ENCODE measurements at regions not wholly inside any gene's neighbourhood (a gene's known extent, or its start where the extent isn't known, plus 50 kb on each side); places are given as distances from the start of the nearest gene placed in this dataset.

GRCh38 chr9:109568568-109569210, 70.6 kb upstream of the PTPN3 start:
- H3K27me3 ChIP-seq (ENCODE audit: control insufficient read depth in 3 of 3, insufficient read depth in 3 of 3, low read length in 3 of 3) = peaks cover 0 to 5% (median 3%) of the 10 kb centered on the region in 3 donors
- no peak overlapping the region for H3K27ac ChIP-seq (ENCODE audit: low read depth, low read length)
- no peaks in the 10 kb centered on the region for H3K9me3 ChIP-seq (ENCODE audit: control insufficient read depth in 3 of 3, low read length in 3 of 3)

GRCh38 chr9:109574061-109574882, 76.2 kb upstream of the PTPN3 start:
- no peaks in the 10 kb centered on the region for H3K9me3 ChIP-seq (ENCODE audit: control insufficient read depth in 3 of 3, low read length in 3 of 3)
- H3K27me3 ChIP-seq (ENCODE audit: control insufficient read depth in 3 of 3, insufficient read depth in 3 of 3, low read length in 3 of 3) = no peaks in the 10 kb centered on the region
- no peak overlapping the region for H3K9ac ChIP-seq (ENCODE audit: low read depth in 1 of 3, low read length in 3 of 3)
- no peaks in the 10 kb centered on the region for H3K36me3 ChIP-seq (ENCODE audit: control insufficient read depth in 3 of 3, insufficient read depth in 3 of 3, low read length in 3 of 3)
- H3K27ac ChIP-seq (ENCODE audit: low read depth, low read length) = no peak overlapping the region
- H3K4me3 ChIP-seq (ENCODE audit: low read length in 3 of 3) = no peak overlapping the region
- no peaks in the 10 kb centered on the region for H3K4me1 ChIP-seq (ENCODE audit: control insufficient read depth in 3 of 3, insufficient read depth in 3 of 3, low read length in 3 of 3)

More at GRCh38 chr9:109568568-109569210, 70.6 kb upstream of the PTPN3 start:
- Histone ChIP-seq H3K9ac (ENCODE audit: low read depth in 1 of 3, low read length in 3 of 3) (no peak overlapping the region), H3K4me3 (ENCODE audit: low read length in 3 of 3) (no peak overlapping the region), H3K4me1 (ENCODE audit: control insufficient read depth in 3 of 3, insufficient read depth in 3 of 3, low read length in 3 of 3) (no peaks in the 10 kb centered on the region), H3K36me3 (ENCODE audit: control insufficient read depth in 3 of 3, insufficient read depth in 3 of 3, low read length in 3 of 3) (no peaks in the 10 kb centered on the region)

GRCh38 chr9:109576762-109577161, 78.7 kb upstream of the PTPN3 start:
- Histone ChIP-seq H3K27ac (ENCODE audit: low read depth, low read length) (no peak overlapping the region), H3K4me1 (ENCODE audit: control insufficient read depth in 3 of 3, insufficient read depth in 3 of 3, low read length in 3 of 3) (no peaks in the 10 kb centered on the region), H3K9ac (ENCODE audit: low read depth in 1 of 3, low read length in 3 of 3) (no peak overlapping the region), H3K27me3 (ENCODE audit: control insufficient read depth in 3 of 3, insufficient read depth in 3 of 3, low read length in 3 of 3) (no peaks in the 10 kb centered on the region), H3K36me3 (ENCODE audit: control insufficient read depth in 3 of 3, insufficient read depth in 3 of 3, low read length in 3 of 3) (no peaks in the 10 kb centered on the region), H3K4me3 (ENCODE audit: low read length in 3 of 3) (no peak overlapping the region), H3K9me3 (ENCODE audit: control insufficient read depth in 3 of 3, low read length in 3 of 3) (no peaks in the 10 kb centered on the region)

DNA sequence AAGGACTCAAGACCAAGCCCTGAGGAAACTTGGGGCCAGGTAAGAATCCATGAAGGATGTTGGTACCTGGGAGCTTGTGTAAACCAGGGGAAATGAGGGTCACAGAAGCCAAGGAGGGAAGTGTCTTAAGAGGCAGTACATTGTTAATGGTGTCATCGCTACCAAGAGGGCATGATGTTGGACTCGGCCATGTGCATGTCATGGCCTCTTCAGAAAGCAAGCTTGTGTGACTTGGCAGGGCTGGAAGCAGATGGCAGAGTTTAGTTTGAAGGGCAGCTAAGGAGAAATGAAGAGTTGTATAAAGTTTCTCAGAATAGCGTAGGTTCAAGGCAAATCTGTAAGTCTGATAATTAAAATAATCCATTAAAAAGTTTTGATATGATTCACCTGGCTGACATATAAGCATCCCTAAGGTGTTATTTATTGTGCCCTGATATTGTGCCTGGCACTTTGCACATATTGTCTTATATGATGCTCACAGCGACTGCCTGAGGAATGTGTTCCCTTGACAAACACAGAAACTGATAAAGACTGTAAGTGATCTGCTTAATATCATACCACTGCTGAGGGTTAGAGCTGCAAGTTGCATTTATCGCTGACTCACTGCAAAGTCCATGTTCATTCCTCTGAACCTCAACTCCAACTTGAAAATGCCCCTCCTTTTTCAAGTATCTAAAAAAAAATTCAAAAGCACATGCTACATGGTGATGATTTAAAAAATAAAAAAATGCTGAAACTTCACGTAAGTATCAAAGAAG, 81.3 kb upstream of the PTPN3 start:
- Histone ChIP-seq H3K36me3 (ENCODE audit: control insufficient read depth in 3 of 3, insufficient read depth in 3 of 3, low read length in 3 of 3) (no peaks in the 10 kb centered on the region), H3K27ac (ENCODE audit: low read depth, low read length) (no peak overlapping the region)

DNA sequence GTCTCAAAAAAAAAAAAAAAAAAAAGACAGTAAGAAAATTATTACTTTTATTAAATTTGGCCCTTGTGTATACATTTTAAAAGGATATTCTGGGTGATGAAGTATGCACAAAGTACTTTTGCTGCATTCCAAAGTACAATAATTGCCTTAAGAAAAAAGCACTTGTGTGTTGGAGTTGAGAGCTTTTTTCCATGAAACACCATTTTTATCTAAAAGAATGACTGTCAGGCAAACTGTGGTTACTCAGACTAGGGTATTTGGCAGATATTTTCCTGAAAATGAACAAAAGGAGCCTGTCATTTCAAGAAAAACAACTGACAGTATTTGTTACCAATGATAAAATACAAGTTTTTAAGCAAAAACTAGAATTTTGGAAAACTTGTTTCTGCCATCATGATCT, 84.3 kb upstream of the PTPN3 start:
- no peak overlapping the region for H3K4me3 ChIP-seq (ENCODE audit: low read length in 3 of 3)
- no peak overlapping the region for H3K27ac ChIP-seq (ENCODE audit: low read depth, low read length)
- peaks cover 0 to 2% (median 0%) of the 10 kb centered on the region in 3 donors for H3K27me3 ChIP-seq (ENCODE audit: control insufficient read depth in 3 of 3, insufficient read depth in 3 of 3, low read length in 3 of 3)
- H3K9ac ChIP-seq (ENCODE audit: low read depth in 1 of 3, low read length in 3 of 3) = no peak overlapping the region
- H3K9me3 ChIP-seq (ENCODE audit: control insufficient read depth in 3 of 3, low read length in 3 of 3) = no peaks in the 10 kb centered on the region
- H3K4me1 ChIP-seq (ENCODE audit: control insufficient read depth in 3 of 3, insufficient read depth in 3 of 3, low read length in 3 of 3) = no peaks in the 10 kb centered on the region
- H3K36me3 ChIP-seq (ENCODE audit: control insufficient read depth in 3 of 3, insufficient read depth in 3 of 3, low read length in 3 of 3) = no peaks in the 10 kb centered on the region

More for the DNA sequence above, 81.3 kb upstream of the PTPN3 start:
- Histone ChIP-seq H3K9ac (ENCODE audit: low read depth in 1 of 3, low read length in 3 of 3) (no peak overlapping the region), H3K4me3 (ENCODE audit: low read length in 3 of 3) (no peak overlapping the region), H3K27me3 (ENCODE audit: control insufficient read depth in 3 of 3, insufficient read depth in 3 of 3, low read length in 3 of 3) (no peaks in the 10 kb centered on the region), H3K4me1 (ENCODE audit: control insufficient read depth in 3 of 3, insufficient read depth in 3 of 3, low read length in 3 of 3) (no peaks in the 10 kb centered on the region), H3K9me3 (ENCODE audit: control insufficient read depth in 3 of 3, low read length in 3 of 3) (no peaks in the 10 kb centered on the region)

DNA sequence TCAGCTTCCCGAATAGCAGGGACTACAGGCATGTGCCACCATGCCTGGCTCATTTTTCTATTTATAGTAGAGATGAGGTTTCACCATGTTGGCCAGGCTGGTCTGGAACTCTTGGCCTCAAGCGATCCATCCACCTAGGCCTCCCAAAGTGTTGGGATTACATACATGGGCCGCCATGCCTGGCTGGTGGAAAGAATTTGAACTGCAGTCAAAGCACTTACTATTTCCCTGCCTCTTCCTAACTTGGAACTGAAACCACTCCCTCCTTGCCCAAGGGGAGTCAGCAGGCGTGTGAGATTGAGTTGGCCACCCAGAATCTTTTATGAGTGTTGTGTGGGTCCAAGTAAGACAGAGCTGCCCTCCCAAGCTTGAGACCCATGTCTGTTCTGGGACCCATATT, 86.1 kb upstream of the PTPN3 start:
- H3K4me1 ChIP-seq (ENCODE audit: control insufficient read depth in 3 of 3, insufficient read depth in 3 of 3, low read length in 3 of 3) = no peaks in the 10 kb centered on the region
- peaks cover 0 to 2% (median 0%) of the 10 kb centered on the region in 3 donors for H3K27me3 ChIP-seq (ENCODE audit: control insufficient read depth in 3 of 3, insufficient read depth in 3 of 3, low read length in 3 of 3)
- no peak overlapping the region for H3K27ac ChIP-seq (ENCODE audit: low read depth, low read length)
- H3K36me3 ChIP-seq (ENCODE audit: control insufficient read depth in 3 of 3, insufficient read depth in 3 of 3, low read length in 3 of 3) = no peaks in the 10 kb centered on the region
- no peak overlapping the region for H3K9ac ChIP-seq (ENCODE audit: low read depth in 1 of 3, low read length in 3 of 3)
- no peak overlapping the region for H3K4me3 ChIP-seq (ENCODE audit: low read length in 3 of 3)
- peaks cover 0 to 1% (median 0%) of the 10 kb centered on the region in 3 donors for H3K9me3 ChIP-seq (ENCODE audit: control insufficient read depth in 3 of 3, low read length in 3 of 3)

GRCh38 chr9:109585796-109586195, 87.7 kb upstream of the PTPN3 start:
- Histone ChIP-seq H3K4me3 (ENCODE audit: low read length in 3 of 3) (no peak overlapping the region), H3K9me3 (ENCODE audit: control insufficient read depth in 3 of 3, low read length in 3 of 3) (peaks cover 0 to 3% (median 0%) of the 10 kb centered on the region in 3 donors), H3K27me3 (ENCODE audit: control insufficient read depth in 3 of 3, insufficient read depth in 3 of 3, low read length in 3 of 3) (peaks cover 0 to 2% (median 0%) of the 10 kb centered on the region in 3 donors), H3K9ac (ENCODE audit: low read depth in 1 of 3, low read length in 3 of 3) (no peak overlapping the region), H3K36me3 (ENCODE audit: control insufficient read depth in 3 of 3, insufficient read depth in 3 of 3, low read length in 3 of 3) (no peaks in the 10 kb centered on the region), H3K4me1 (ENCODE audit: control insufficient read depth in 3 of 3, insufficient read depth in 3 of 3, low read length in 3 of 3) (no peaks in the 10 kb centered on the region), H3K27ac (ENCODE audit: low read depth, low read length) (no peak overlapping the region)

GRCh38 chr9:109586993-109587392, 88.9 kb upstream of the PTPN3 start:
- Histone ChIP-seq H3K9ac (ENCODE audit: low read depth in 1 of 3, low read length in 3 of 3) (no peak overlapping the region), H3K9me3 (ENCODE audit: control insufficient read depth in 3 of 3, low read length in 3 of 3) (peaks cover 0 to 3% (median 0%) of the 10 kb centered on the region in 3 donors), H3K36me3 (ENCODE audit: control insufficient read depth in 3 of 3, insufficient read depth in 3 of 3, low read length in 3 of 3) (no peaks in the 10 kb centered on the region)

DNA sequence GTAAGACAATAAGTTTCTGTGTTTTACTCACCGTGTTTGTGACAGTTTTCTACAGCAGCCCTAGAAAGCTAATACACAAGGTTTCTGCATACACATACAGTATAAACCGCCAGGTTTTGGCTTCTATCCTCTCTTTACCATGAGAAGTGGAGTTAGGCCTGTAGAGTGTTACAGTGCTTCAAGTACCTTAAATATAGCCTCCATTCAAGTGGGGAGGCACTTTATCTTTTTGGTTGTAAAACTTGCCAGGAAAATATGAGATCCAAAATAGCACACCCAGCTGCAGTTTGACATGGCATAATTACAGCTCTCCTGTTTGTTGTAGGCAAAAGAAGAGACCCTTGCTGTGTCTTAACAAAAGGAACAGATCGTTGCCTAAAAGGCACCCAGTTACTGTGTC, 90.3 kb upstream of the PTPN3 start:
- no peaks in the 10 kb centered on the region for H3K4me1 ChIP-seq (ENCODE audit: control insufficient read depth in 3 of 3, insufficient read depth in 3 of 3, low read length in 3 of 3)
- no peak overlapping the region for H3K27ac ChIP-seq (ENCODE audit: low read depth, low read length)
- peaks cover 0 to 2% (median 0%) of the 10 kb centered on the region in 3 donors for H3K27me3 ChIP-seq (ENCODE audit: control insufficient read depth in 3 of 3, insufficient read depth in 3 of 3, low read length in 3 of 3)
- no peaks in the 10 kb centered on the region for H3K36me3 ChIP-seq (ENCODE audit: control insufficient read depth in 3 of 3, insufficient read depth in 3 of 3, low read length in 3 of 3)
- H3K9me3 ChIP-seq (ENCODE audit: control insufficient read depth in 3 of 3, low read length in 3 of 3) = peaks cover 0 to 3% (median 0%) of the 10 kb centered on the region in 3 donors
- no peak overlapping the region for H3K4me3 ChIP-seq (ENCODE audit: low read length in 3 of 3)
- H3K9ac ChIP-seq (ENCODE audit: low read depth in 1 of 3, low read length in 3 of 3) = no peak overlapping the region

More at GRCh38 chr9:109586993-109587392, 88.9 kb upstream of the PTPN3 start:
- Histone ChIP-seq H3K27me3 (ENCODE audit: control insufficient read depth in 3 of 3, insufficient read depth in 3 of 3, low read length in 3 of 3) (peaks cover 0 to 2% (median 0%) of the 10 kb centered on the region in 3 donors), H3K4me3 (ENCODE audit: low read length in 3 of 3) (no peak overlapping the region), H3K27ac (ENCODE audit: low read depth, low read length) (no peak overlapping the region), H3K4me1 (ENCODE audit: control insufficient read depth in 3 of 3, insufficient read depth in 3 of 3, low read length in 3 of 3) (no peaks in the 10 kb centered on the region)
